ENCODE measurements at regions not wholly inside any gene's neighbourhood (a gene's known extent, or its start where the extent isn't known, plus 50 kb on each side); places are given as distances from the start of the nearest gene placed in this dataset.

- no peaks in the 10 kb centered on the region for H3K27me3 ChIP-seq (ENCODE audit: control insufficient read depth, insufficient read depth, low read length)
- Mint-ChIP-seq H3K4me3 (no peak overlapping the region), H3K4me1 (peaks cover 5 to 6% of the 10 kb centered on the region in 2 donors), H3K27me3 (ENCODE audit: low read depth in 2 of 2) (no peaks in the 10 kb centered on the region), H3K9me3 (no peaks in the 10 kb centered on the region), H3K27ac (no peak overlapping the region), H3K36me3 (peaks cover 8% of the 10 kb centered on the region)
- ATAC-seq (no peak), DNase-seq (no peak)
- no peak for TF ChIP-seq CTCF (IDR thresholded peaks at IDR 0.05)
- intact Hi-C loops (cut with micrococcal nuclease) = no loop called here
- H3K36me3 ChIP-seq (ENCODE audit: control insufficient read depth, insufficient read depth, low read length) = no peaks in the 10 kb centered on the region
- H3K4me1 ChIP-seq (ENCODE audit: control insufficient read depth, insufficient read depth, low read length) = no peaks in the 10 kb centered on the region
- H3K27ac ChIP-seq (ENCODE audit: low read length) = no peak overlapping the region
- no peaks in the 10 kb centered on the region for H3K9me3 ChIP-seq (ENCODE audit: control insufficient read depth, insufficient read depth, low read length)
- whole genome bisulfite sequencing (ENCODE audit: insufficient coverage) = 100% methylated on average over 1 of the region's 3 CpGs
- H3K4me3 ChIP-seq (ENCODE audit: low read length) = no peak overlapping the region
Observed at GRCh38 chr2:144078802-144079724, 440.9 kb downstream of the ZEB2 start.

GRCh38 chr2:144078106-144078505 is 441.8 kb downstream of the ZEB2 start:
- Histone ChIP-seq H3K9me3 (ENCODE audit: control insufficient read depth, insufficient read depth, low read length) (no peaks in the 10 kb centered on the region), H3K27ac (ENCODE audit: low read length) (no peak overlapping the region), H3K4me1 (ENCODE audit: control insufficient read depth, insufficient read depth, low read length) (no peaks in the 10 kb centered on the region), H3K36me3 (ENCODE audit: control insufficient read depth, insufficient read depth, low read length) (no peaks in the 10 kb centered on the region), H3K27me3 (ENCODE audit: control insufficient read depth, insufficient read depth, low read length) (no peaks in the 10 kb centered on the region), H3K4me3 (ENCODE audit: low read length) (no peak overlapping the region)
- ATAC-seq (no peak), DNase-seq (no peak)
- H3K27me3 Mint-ChIP-seq (ENCODE audit: low read depth in 2 of 2) = no peaks in the 10 kb centered on the region
- H3K27ac Mint-ChIP-seq = no peak overlapping the region
- no peak overlapping the region for H3K4me3 Mint-ChIP-seq
- H3K36me3 Mint-ChIP-seq = peaks cover 5% of the 10 kb centered on the region
- H3K4me1 Mint-ChIP-seq = peaks cover 5 to 6% of the 10 kb centered on the region in 2 donors
- H3K9me3 Mint-ChIP-seq = no peaks in the 10 kb centered on the region
- intact Hi-C loops (cut with micrococcal nuclease) = no loop called here
- TF ChIP-seq CTCF (IDR thresholded peaks at IDR 0.05) = no peak

GRCh38 chr2:144074450-144074849 is 445.5 kb downstream of the ZEB2 start:
- no CpG with 5 or more reads among the region's 3 CpGs for WGBS (ENCODE audit: insufficient coverage)
- Mint-ChIP-seq H3K9me3 (no peaks in the 10 kb centered on the region), H3K4me1 (no peaks in the 10 kb centered on the region), H3K36me3 (no peaks in the 10 kb centered on the region), H3K27ac (no peak overlapping the region), H3K4me3 (no peak overlapping the region), H3K27me3 (ENCODE audit: low read depth in 2 of 2) (no peaks in the 10 kb centered on the region)
- Histone ChIP-seq H3K4me1 (ENCODE audit: control insufficient read depth, insufficient read depth, low read length) (no peaks in the 10 kb centered on the region), H3K36me3 (ENCODE audit: control insufficient read depth, insufficient read depth, low read length) (no peaks in the 10 kb centered on the region), H3K4me3 (ENCODE audit: low read length) (no peak overlapping the region), H3K9me3 (ENCODE audit: control insufficient read depth, insufficient read depth, low read length) (no peaks in the 10 kb centered on the region), H3K27ac (ENCODE audit: low read length) (no peak overlapping the region), H3K27me3 (ENCODE audit: control insufficient read depth, insufficient read depth, low read length) (no peaks in the 10 kb centered on the region)
- no peak for ATAC-seq
- DNase-seq = no peak
- TF ChIP-seq CTCF (IDR thresholded peaks at IDR 0.05) = no peak
- intact Hi-C loops (cut with micrococcal nuclease) = no loop called here

- Histone ChIP-seq H3K36me3 (ENCODE audit: control insufficient read depth, insufficient read depth, low read length) (no peaks in the 10 kb centered on the region), H3K4me1 (ENCODE audit: control insufficient read depth, insufficient read depth, low read length) (no peaks in the 10 kb centered on the region), H3K4me3 (ENCODE audit: low read length) (no peak overlapping the region), H3K27me3 (ENCODE audit: control insufficient read depth, insufficient read depth, low read length) (no peaks in the 10 kb centered on the region), H3K9me3 (ENCODE audit: control insufficient read depth, insufficient read depth, low read length) (no peaks in the 10 kb centered on the region), H3K27ac (ENCODE audit: low read length) (no peak overlapping the region)
- intact Hi-C loops (cut with micrococcal nuclease) = no loop called here
- Mint-ChIP-seq H3K9me3 (no peaks in the 10 kb centered on the region), H3K36me3 (no peaks in the 10 kb centered on the region), H3K4me3 (no peak overlapping the region), H3K27me3 (ENCODE audit: low read depth in 2 of 2) (no peaks in the 10 kb centered on the region), H3K27ac (no peak overlapping the region), H3K4me1 (peaks cover 0 to 6% of the 10 kb centered on the region in 2 donors)
- ATAC-seq = no peak
- DNase-seq = no peak
- 98% methylated on average over 4 of the region's 4 CpGs for WGBS (ENCODE audit: insufficient coverage)
- no peak for TF ChIP-seq CTCF (IDR thresholded peaks at IDR 0.05)
Observed at GRCh38 chr2:144071461-144071860, 448.5 kb downstream of the ZEB2 start.

All from natural killer cell (primary cell).